Liver (tissue), 8 donors: ENCODE measurements at regions not wholly inside any gene's neighbourhood (a gene's known extent, or its start where the extent isn't known, plus 50 kb on each side); places are given as distances from the start of the nearest gene placed in this dataset.

ENCODE experiments used
- DNase-seq: peaks from one replicate; pipeline ENCODE4 v3.0.0-alpha.2; 2017; ENCODE audit warnings: low spot score
- H3K27ac ChIP-seq, 2 donors: one replicate each; pipeline ENCODE4 v1.7.0; 2013; ENCODE audit warnings: inconsistent platforms in 2 of 2, low read length in 2 of 2, control low read depth in 1 of 2, low read depth in 1 of 2, mild to moderate bottlenecking in 1 of 2
- H3K27me3 ChIP-seq, 4 donors: one replicate each; pipeline versions ENCODE4 v1.6.1 to v1.7.0; 2013; ENCODE audit warnings: low read length in 3 of 4, inconsistent platforms in 1 of 4, mild to moderate bottlenecking in 1 of 4, moderate library complexity in 1 of 4; ENCODE audit not compliant: control insufficient read depth in 4 of 4, insufficient read depth in 4 of 4
- H3K36me3 ChIP-seq, 4 donors: one replicate each; pipeline versions ENCODE4 v1.6.1 to v1.7.0; 2013; ENCODE audit warnings: low read length in 3 of 4, mild to moderate bottlenecking in 3 of 4, low read depth in 1 of 4, moderate library complexity in 1 of 4; ENCODE audit not compliant: control insufficient read depth in 4 of 4, insufficient read depth in 3 of 4
- H3K4me1 ChIP-seq, 4 donors: one replicate each; pipeline versions ENCODE4 v1.6.1 to v1.7.0; 2013; ENCODE audit warnings: low read length in 3 of 4, mild to moderate bottlenecking in 3 of 4, moderate library complexity in 1 of 4; ENCODE audit not compliant: control insufficient read depth in 4 of 4, insufficient read depth in 4 of 4
- H3K4me3 ChIP-seq, 3 donors: one replicate each; pipeline versions ENCODE4 v1.6.1 to v1.7.0; 2013; ENCODE audit warnings: low read length in 3 of 3, control low read depth in 1 of 3, low read depth in 1 of 3, mild to moderate bottlenecking in 1 of 3
- H3K9ac ChIP-seq, 2 donors: one replicate each; pipeline ENCODE4 v1.7.0; 2013; ENCODE audit warnings: low read length in 2 of 2, mild to moderate bottlenecking in 2 of 2, moderate library complexity in 2 of 2, control low read depth in 1 of 2, low read depth in 1 of 2
- H3K9me3 ChIP-seq, 4 donors: one replicate each; pipeline versions ENCODE4 v1.6.1 to v1.7.0; 2013; ENCODE audit warnings: low read length in 3 of 4; ENCODE audit not compliant: control insufficient read depth in 4 of 4
- ATF3 ChIP-seq: IDR thresholded peaks from 2 replicates; pipeline ENCODE4 v1.6.1; 2016; ENCODE audit warnings: antibody characterized with exemption
- CTCF ChIP-seq: fragments of 150-350 bp; IDR thresholded peaks from 2 replicates; pipeline ENCODE4 v1.5.1; 2017; ENCODE audit warnings: improper control_type of control experiment, low read depth, low read length; ENCODE audit not compliant: missing input control
- FOXA1 ChIP-seq: IDR thresholded peaks from 2 replicates; pipeline ENCODE4 v1.6.1; 2016; ENCODE audit warnings: antibody characterized with exemption
- FOXA2 ChIP-seq: IDR thresholded peaks from 2 replicates; pipeline ENCODE4 v1.6.1; 2016; ENCODE audit warnings: antibody characterized with exemption
- GABPA ChIP-seq, 2 donors: IDR thresholded peaks in 1 of 2; conservative IDR thresholded peaks in 1 of 2; 2 replicates each; pipeline ENCODE4 v1.6.1; 2016; ENCODE audit warnings: antibody characterized with exemption in 2 of 2, mild to moderate bottlenecking in 1 of 2, moderate library complexity in 1 of 2
- HNF4A ChIP-seq, 2 donors: conservative IDR thresholded peaks; 2 replicates each; pipeline ENCODE4 v1.6.1; 2016; ENCODE audit warnings: antibody characterized with exemption in 2 of 2, mild to moderate bottlenecking in 2 of 2
- HNF4G ChIP-seq: IDR thresholded peaks from 2 replicates; pipeline ENCODE4 v1.6.1; 2016; ENCODE audit warnings: antibody characterized with exemption
- JUND ChIP-seq, 2 donors: IDR thresholded peaks; 2 replicates each; pipeline ENCODE4 v1.6.1; 2016; ENCODE audit warnings: antibody characterized with exemption in 2 of 2
- MAX ChIP-seq: IDR thresholded peaks from 2 replicates; pipeline ENCODE4 v1.6.1; 2016; ENCODE audit warnings: antibody characterized with exemption
- NR2F2 ChIP-seq: IDR thresholded peaks from 2 replicates; pipeline ENCODE4 v1.6.1; 2016; ENCODE audit warnings: antibody characterized with exemption
- RAD21 ChIP-seq, 2 donors: IDR thresholded peaks; 2 replicates each; pipeline ENCODE4 v1.6.1; 2016; ENCODE audit warnings: antibody characterized with exemption in 2 of 2, mild to moderate bottlenecking in 2 of 2
- REST ChIP-seq: IDR thresholded peaks from 2 replicates; pipeline ENCODE4 v1.6.1; 2016; ENCODE audit warnings: antibody characterized with exemption, mild to moderate bottlenecking
- RXRA ChIP-seq, 2 donors: IDR thresholded peaks; 2 replicates each; pipeline ENCODE4 v1.6.1; 2017 to 2018; ENCODE audit warnings: antibody characterized with exemption in 2 of 2, mild to moderate bottlenecking in 1 of 2
- YY1 ChIP-seq: IDR thresholded peaks from 2 replicates; pipeline ENCODE4 v1.6.1; 2016; ENCODE audit warnings: antibody characterized with exemption, mild to moderate bottlenecking
- ZBTB33 ChIP-seq: IDR thresholded peaks from 2 replicates; pipeline ENCODE4 v1.6.1; 2016; ENCODE audit warnings: antibody characterized with exemption
- WGBS: extraction: QIAGEN DNeasy Blood & Tissue Kit; methylation state at CpG from one replicate; pipeline ENCODE4 v1.1.7; 2013; 5-methylcytosine and 5-hydroxymethylcytosine counted together
- donor health status: healthy.
- donor health status: healthy.
- donor health status: healthy.
- donor health status: healthy.
- donor health status: healthy.

- no peak overlapping the region for H3K9ac ChIP-seq
- H3K4me3 ChIP-seq: no peak overlapping the region
- peaks cover 0 to 2% (median 0%) of the 10 kb centered on the region in 4 donors for H3K27me3 ChIP-seq
- TF ChIP-seq RXRA (IDR thresholded peaks at IDR 0.05) (no peak), CTCF (no peak), RAD21 (IDR thresholded peaks at IDR 0.05) (no peak), ZBTB33 (no peak), HNF4G (no peak), JUND (IDR thresholded peaks at IDR 0.05) (no peak), REST (no peak), MAX (no peak)
- no peaks in the 10 kb centered on the region for H3K36me3 ChIP-seq
- H3K4me1 ChIP-seq: no peaks in the 10 kb centered on the region
- no peak overlapping the region for H3K27ac ChIP-seq
- no peaks in the 10 kb centered on the region for H3K9me3 ChIP-seq
- no peak for DNase-seq
- WGBS: 94% methylated on average over 1 of the region's 1 CpG
These were observed 78.1 kb downstream of the ASB9 start for GRCh38 chrX:15191830-15192229.

GRCh38 chrX:15188039-15188438 lies 81.8 kb downstream of the ASB9 start:
- DNase-seq: no peak
- no peak for TF ChIP-seq HNF4G
- no peak for TF ChIP-seq RAD21 (IDR thresholded peaks at IDR 0.05)
- TF ChIP-seq YY1: no peak
- no peak for TF ChIP-seq JUND (IDR thresholded peaks at IDR 0.05)
- TF ChIP-seq NR2F2: no peak
- no peak for TF ChIP-seq MAX
- TF ChIP-seq REST: no peak
- TF ChIP-seq CTCF: no peak
- TF ChIP-seq FOXA1: no peak
- no peak for TF ChIP-seq RXRA (IDR thresholded peaks at IDR 0.05)
- TF ChIP-seq GABPA (IDR thresholded peaks at IDR 0.05 in 1 of 2, conservative IDR thresholded peaks at IDR 0.05 in 1 of 2): no peak
- TF ChIP-seq ATF3: no peak
- no peak for TF ChIP-seq HNF4A (conservative IDR thresholded peaks at IDR 0.05)
- TF ChIP-seq FOXA2: no peak
- no peaks in the 10 kb centered on the region for H3K9me3 ChIP-seq
- H3K9ac ChIP-seq: no peak overlapping the region
- no peaks in the 10 kb centered on the region for H3K36me3 ChIP-seq
- H3K27ac ChIP-seq: no peak overlapping the region
- WGBS: 85% methylated on average over 1 of the region's 1 CpG
- H3K4me1 ChIP-seq: no peaks in the 10 kb centered on the region
- H3K4me3 ChIP-seq: no peak overlapping the region
- H3K27me3 ChIP-seq: peaks cover 0 to 2% (median 0%) of the 10 kb centered on the region in 4 donors
